ENCODE measurements at regions not wholly inside any gene's neighbourhood (a gene's known extent, or its start where the extent isn't known, plus 50 kb on each side); places are given as distances from the start of the nearest gene placed in this dataset.

- Histone ChIP-seq H3K27me3 (no peaks in the 10 kb centered on the region), H3K4me1 (no peaks in the 10 kb centered on the region), H3K4me3 (ENCODE audit: low read depth, low read length) (no peak overlapping the region), H3K9me3 (no peaks in the 10 kb centered on the region), H3K36me3 (no peaks in the 10 kb centered on the region)
- TF ChIP-seq CTCF (IDR thresholded peaks at IDR 0.05; ENCODE audit: low read depth, low read length): no peak
- DNase-seq: no peak
Measured at GRCh38 chr2:128497461-128497860, 178.8 kb upstream of the HS6ST1 start.

GRCh38 chr2:128498086-128498485, 179.4 kb upstream of the HS6ST1 start:
- no peaks in the 10 kb centered on the region for H3K9me3 ChIP-seq
- TF ChIP-seq CTCF (IDR thresholded peaks at IDR 0.05; ENCODE audit: low read depth, low read length): no peak
- H3K4me3 ChIP-seq (ENCODE audit: low read depth, low read length): no peak overlapping the region
- no peaks in the 10 kb centered on the region for H3K36me3 ChIP-seq
- H3K27me3 ChIP-seq: no peaks in the 10 kb centered on the region
- no peak for DNase-seq
- H3K4me1 ChIP-seq: no peaks in the 10 kb centered on the region

DNA sequence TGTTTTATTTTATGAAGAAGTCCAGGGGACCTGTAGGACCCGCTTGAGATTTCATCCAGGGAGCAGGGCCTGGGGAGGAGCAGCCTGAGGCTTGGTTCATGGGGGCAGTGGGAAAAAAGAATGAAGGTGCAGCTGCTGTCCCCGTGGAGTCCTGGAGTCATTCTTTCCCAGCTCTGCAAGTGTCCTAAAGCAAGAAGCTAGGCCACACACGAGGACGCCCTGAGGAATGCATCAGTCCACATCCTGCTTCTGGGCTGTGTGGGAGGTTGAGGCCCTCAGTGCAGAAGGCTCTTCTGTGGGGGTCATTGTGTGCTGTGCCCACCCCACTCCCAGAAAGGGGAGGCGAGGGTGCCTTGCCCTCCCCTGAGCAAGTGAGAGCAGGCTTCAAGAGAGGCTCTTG, 179.9 kb upstream of the HS6ST1 start:
- H3K36me3 ChIP-seq: no peaks in the 10 kb centered on the region
- TF ChIP-seq CTCF (IDR thresholded peaks at IDR 0.05; ENCODE audit: low read depth, low read length): no peak
- H3K9me3 ChIP-seq: no peaks in the 10 kb centered on the region
- H3K4me1 ChIP-seq: no peaks in the 10 kb centered on the region
- no peak overlapping the region for H3K4me3 ChIP-seq (ENCODE audit: low read depth, low read length)
- DNase-seq: no peak
- no peaks in the 10 kb centered on the region for H3K27me3 ChIP-seq

DNA sequence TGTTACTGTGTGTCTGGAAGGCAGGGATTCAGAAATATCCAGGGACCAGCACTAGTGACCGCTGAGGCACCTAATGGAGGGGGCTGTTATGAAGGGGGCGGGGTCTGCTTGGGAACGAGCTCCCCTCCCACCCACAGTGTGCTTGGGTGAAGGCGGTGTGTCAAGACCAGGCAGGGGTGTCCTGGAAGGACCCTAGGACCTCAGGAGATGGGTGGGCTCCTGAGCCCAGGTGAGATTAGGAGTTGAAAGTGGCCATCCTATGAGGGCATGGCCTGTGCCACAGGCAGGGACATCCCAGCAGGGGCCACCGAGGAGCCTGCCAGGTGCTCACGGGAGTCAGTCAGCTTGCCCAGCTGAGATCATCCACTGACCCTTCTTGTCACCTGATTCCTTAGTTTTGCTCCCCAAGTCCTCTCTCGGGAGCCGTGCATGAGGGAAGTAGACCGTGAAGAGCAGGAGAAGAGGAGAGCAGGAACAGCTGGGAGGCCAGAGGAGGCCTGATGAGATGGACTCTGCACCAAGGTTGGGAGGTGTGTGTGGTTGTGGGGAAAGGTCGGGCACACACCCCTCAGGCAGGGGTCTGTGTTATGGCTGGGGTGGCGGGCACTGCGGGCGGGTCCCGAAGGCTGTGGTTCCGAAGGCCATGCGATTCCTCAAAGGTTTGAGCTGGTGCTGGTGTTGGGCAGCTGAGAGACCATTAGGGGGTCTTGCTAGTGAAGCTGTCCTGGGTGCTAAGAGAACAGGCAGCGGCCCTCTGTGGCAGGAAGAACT, 180.9 kb upstream of the HS6ST1 start:
- Histone ChIP-seq H3K36me3 (no peaks in the 10 kb centered on the region), H3K9me3 (no peaks in the 10 kb centered on the region), H3K4me3 (ENCODE audit: low read depth, low read length) (no peak overlapping the region), H3K27me3 (no peaks in the 10 kb centered on the region), H3K4me1 (no peaks in the 10 kb centered on the region)
- DNase-seq: no peak
- no peak for TF ChIP-seq CTCF (IDR thresholded peaks at IDR 0.05; ENCODE audit: low read depth, low read length)

DNA sequence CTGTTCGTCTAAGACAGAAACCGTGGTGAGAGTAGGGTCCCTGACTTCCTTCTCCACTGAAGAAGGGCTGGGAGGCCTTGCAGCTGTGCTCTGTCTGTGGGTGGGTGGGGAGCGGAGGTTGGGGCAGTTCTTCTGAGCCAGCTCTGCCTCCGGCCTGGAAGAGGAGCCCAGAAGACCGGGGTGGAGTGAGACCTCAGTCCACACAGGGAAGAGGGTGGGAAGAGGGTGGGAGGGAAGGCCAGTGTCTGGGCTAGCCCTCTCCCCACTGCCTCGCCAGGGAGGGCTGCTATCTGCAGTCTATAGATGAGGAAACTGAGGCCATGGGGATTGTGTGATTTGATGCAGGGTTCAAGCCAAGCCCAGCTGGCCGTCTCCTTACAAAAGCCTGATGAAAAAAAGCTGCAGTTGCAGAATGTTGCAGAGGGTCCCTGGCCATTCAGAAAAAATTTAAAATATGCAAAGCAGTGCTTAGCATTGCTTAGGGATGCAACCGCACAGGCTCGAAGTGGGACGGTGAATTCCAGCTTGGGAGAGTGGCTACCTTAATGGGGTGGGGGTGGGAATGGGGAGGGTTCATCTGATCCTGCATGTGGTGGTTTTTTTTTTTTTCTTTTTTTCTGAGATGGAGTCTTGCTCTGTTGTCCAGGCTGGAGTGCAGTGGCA, 181.6 kb upstream of the HS6ST1 start:
- Histone ChIP-seq H3K36me3 (no peaks in the 10 kb centered on the region), H3K4me3 (ENCODE audit: low read depth, low read length) (no peak overlapping the region), H3K27me3 (no peaks in the 10 kb centered on the region), H3K9me3 (no peaks in the 10 kb centered on the region), H3K4me1 (no peaks in the 10 kb centered on the region)
- DNase-seq: no peak
- no peak for TF ChIP-seq CTCF (IDR thresholded peaks at IDR 0.05; ENCODE audit: low read depth, low read length)
